Activated T-cell treated with anti-CD3 and anti-CD28 coated beads for 1 hour (primary cell): ENCODE measurements at regions not wholly inside any gene's neighbourhood (a gene's known extent, or its start where the extent isn't known, plus 50 kb on each side); places are given as distances from the start of the nearest gene placed in this dataset.

Experiments used
- DNase-seq: peaks from one replicate; pipeline ENCODE4 v3.0.0-alpha.2; 2020; ENCODE audit warnings: low read depth

GRCh38 chr3:72372161-72372560 is 476.1 kb downstream of the SHQ1 start:
- DNase-seq: no peak

- no peak for DNase-seq
Observed at GRCh38 chr3:72371431-72371830, 476.8 kb downstream of the SHQ1 start.

GRCh38 chr3:72370947-72371346 is 477.3 kb downstream of the SHQ1 start:
- DNase-seq: no peak

- DNase-seq: no peak
Observed at GRCh38 chr3:72369681-72370080, 478.6 kb downstream of the SHQ1 start.

DNA sequence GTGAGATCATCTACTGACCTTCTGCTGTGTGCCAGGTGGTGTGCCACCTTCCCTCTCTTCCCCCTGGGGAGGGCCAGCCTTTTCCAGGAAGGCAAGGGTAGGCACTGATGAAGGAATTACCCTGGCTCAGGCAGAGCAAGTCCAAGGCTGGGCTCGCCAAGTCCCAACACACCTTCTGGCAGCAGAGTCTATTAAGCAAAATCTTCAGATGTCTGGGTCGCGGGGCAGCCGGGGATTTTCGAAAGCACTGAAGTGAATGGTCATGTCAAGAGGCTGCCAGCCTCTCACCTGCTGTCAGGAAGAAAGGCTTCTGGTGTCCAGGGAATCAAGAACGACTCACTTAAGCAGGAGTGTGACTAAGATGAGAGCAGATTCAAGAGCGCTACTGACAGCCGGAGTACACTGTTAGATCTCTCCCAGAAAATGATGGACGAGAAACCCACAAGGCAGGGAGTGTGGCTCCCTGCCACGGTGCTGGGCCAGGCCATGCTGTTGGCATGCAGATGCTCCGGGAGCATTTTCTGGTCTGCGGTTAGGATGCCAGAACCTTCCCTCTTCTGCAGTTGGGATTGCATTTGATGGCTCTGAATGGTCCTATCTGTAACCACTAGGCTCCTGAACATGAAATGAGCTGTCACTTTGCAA is 479.8 kb downstream of the SHQ1 start:
- no peak for DNase-seq

DNA sequence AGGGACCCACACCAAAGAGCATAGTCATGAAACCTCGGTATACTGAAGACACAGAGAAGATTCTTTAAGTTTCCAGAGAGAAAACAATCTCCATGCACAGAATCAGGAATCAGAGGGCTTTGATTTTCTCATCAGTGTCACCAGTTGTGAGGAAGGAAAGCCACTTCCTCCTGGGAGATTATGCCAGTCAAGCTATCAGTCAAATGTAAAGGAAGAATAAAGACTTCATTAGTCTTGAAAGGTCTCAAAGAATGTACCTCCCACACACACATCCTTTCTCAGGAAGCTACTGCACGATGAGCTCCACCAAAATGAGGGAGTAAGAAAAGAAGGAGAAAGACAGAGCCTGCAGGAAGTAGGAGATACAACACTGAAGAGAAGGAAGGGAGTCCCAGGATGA is 486.3 kb downstream of the SHQ1 start:
- DNase-seq: no peak

DNA sequence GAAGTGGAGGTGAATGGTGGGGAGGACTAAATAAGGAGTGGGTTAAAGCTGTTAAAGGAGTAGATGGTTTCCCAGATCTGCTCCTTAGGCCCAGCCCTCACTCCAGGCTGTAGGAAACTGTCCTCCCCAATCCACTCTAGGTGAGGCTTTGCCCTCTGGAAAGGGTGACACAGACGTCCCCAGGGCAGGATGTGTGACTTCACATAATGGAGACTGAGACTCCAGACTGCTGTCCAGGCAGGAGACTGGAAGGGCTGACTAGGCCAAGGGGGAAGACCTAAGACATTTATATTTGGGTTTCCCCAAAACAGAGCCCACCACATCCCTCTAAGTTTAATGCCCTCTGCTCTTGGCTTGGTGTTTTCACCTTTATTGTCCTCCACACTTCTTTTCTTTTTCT is 488.5 kb downstream of the SHQ1 start:
- DNase-seq: no peak

- DNase-seq: no peak
Observed at GRCh38 chr3:72355168-72355567, 493.1 kb downstream of the SHQ1 start.

- DNase-seq: no peak
Observed at GRCh38 chr3:72354486-72354885, 493.8 kb downstream of the SHQ1 start.

DNA sequence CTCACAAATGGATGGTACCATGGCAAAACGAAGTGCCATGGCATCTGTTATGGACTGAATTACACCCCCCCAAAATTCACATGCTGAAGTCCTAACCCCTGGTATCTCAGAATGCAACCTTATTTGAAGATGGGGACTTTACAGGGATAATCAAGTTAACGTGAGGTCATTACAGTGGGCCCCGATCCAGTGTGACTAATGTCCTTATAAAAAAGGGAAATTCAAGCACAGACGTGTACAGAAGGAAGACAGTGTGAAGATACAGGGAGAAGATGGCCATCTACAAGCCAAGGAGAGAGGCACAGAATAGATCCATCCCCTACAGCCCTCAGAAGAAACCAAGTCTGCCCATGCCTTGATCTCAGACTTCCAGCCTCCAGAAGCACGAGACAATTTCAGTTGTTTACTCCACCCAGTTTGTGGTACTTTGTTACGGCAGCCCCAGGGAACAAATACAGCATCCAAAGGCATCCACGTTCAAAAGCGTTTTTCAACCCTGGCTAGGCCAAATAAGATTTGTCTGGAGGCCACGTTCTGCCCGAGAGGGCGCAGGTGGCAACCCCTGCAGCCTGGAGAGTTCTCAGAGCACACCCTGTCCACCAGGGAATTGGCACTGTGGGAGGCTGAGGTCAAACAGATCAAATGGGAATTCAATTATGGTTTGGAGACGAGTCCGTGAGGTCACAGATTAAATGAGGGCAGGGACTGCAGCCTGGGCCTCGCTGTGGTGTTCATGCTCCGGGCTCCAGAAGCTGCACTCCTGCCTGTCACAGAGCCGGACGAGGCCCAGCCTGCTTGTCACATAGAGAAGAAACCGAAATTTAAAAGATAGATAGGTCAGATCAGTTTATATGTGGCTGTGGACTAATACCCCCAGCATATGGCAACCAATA is 494.8 kb downstream of the SHQ1 start:
- no peak for DNase-seq

DNA sequence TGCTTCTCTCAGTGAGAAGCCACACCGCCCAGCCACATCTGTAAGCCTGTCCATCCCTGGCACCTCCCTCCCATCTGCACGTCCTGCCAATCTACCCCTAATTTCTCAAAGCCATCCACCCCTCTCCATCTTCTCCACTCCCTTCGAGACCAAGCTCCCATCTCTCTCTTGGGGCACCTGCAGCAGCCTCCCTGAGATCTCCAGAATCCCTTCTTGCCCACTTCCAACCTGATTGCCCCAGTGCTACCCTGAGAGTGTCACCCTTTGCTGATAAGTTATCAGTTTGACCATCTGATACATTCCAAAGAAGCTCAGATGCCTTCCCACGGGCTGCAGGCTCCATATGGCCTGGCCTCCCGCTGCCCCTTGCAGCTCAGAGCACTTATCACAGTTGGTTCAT is 496.1 kb downstream of the SHQ1 start:
- no peak for DNase-seq

DNA sequence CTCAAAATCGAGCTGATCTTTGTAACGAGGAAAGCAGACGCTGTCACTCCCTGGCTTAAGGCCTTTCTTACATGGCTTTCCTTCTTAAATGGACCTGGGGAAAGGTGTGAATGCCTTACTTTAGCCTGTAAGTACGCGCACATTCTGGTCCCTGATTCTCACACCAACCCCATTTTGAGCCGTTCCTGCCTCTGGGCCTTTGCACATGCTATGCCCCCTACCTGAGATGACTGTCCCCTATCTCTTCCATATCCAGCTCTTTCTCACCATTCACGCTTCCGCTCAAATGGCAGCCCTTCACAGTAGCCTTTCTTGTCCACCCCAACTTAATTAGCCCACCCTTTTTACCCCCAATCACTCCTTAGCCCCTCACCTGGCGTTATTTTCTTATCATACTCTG is 496.7 kb downstream of the SHQ1 start:
- DNase-seq: no peak

- no peak for DNase-seq
Observed at GRCh38 chr3:72350761-72351505, 497.3 kb downstream of the SHQ1 start.

GRCh38 chr3:72348357-72348756 is 499.9 kb downstream of the SHQ1 start:
- DNase-seq: no peak

DNA sequence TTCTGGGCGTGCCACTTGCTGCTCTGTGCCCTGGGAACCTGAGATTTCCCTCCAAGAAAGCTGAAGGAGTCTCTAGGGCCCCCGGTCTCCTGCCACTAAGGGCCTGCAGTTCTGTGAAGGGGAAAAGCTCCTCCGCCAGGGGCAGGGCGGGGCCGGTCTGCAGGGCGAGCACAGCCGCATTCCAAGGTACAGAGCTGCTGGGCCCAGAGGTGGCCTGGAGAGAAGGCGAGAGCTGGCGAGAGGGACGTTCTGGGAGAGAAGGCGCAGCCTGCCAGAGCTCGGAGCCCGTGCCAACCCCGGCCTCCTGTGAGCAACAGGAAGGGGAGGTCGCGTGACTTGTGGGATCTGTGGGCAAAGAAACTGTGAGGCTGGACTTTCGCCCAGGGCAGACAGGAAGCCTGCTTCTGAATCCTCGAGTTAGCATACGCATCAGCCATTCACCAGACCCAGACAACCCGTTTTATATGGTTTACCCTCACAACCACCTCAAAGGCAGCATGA is 500.4 kb downstream of the SHQ1 start:
- DNase-seq: peak; percentile 21

DNA sequence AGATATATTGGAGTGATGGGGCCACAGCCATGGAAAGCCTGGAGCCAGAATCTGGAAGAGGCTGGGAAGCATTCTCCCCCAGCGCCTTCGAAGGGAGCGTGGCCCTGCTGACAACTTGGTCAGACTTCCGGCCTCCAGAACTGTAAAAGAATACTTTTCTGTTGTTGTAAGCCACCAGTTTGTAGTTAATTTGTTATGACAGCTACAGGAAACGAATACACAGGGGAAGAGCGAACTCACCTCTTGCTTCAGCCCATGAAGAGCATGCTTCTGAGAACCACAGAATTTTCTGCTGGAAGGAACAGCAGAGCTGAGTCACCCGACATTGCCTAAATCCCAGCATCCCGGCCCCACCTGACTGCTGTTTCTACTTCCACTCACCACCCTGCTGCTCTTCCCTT is 501.7 kb downstream of the SHQ1 start:
- no peak for DNase-seq

- no peak for DNase-seq
Observed at GRCh38 chr3:72345980-72346379, 502.3 kb downstream of the SHQ1 start.

GRCh38 chr3:72345237-72345878 is 502.9 kb downstream of the SHQ1 start:
- DNase-seq: no peak

- DNase-seq: no peak
Observed at GRCh38 chr3:72344647-72345046, 503.6 kb downstream of the SHQ1 start.

DNA sequence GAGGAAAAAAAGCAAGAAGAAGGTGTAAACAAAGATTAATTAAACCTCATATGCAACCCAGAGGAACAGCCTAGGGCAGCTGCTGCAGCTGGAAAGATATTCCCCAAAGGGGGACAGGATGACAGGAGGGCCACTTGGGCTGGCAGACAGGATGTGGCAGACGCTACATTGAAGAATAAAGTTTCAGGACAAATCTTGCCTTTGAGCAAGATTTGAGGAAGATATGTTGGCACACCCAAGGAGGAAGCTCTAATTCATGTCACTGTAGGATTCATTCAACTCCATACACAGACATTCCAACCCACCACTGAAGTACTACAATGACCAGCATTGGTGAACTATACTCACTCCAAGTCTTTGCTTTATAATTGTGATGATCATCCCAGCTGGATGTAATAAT is 504.0 kb downstream of the SHQ1 start:
- no peak for DNase-seq

DNA sequence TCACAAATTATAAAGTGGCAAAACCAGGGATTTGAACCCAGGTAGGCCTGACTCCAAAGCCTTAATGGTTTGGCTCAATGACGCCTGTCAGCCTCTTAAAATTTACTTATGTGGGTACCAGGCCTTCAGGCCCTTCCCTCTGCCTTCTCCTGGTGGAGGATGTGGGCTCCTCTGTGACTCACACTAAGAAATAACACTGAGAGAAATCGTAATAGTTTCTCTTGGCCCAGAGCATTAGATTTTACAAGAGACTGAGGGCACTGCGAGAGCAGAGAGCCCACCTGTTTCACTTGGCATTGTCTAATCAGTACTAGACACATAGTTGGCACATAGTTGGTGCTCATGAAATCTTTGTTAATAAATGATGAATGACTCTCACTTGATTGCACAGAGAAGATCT is 505.2 kb downstream of the SHQ1 start:
- no peak for DNase-seq

DNA sequence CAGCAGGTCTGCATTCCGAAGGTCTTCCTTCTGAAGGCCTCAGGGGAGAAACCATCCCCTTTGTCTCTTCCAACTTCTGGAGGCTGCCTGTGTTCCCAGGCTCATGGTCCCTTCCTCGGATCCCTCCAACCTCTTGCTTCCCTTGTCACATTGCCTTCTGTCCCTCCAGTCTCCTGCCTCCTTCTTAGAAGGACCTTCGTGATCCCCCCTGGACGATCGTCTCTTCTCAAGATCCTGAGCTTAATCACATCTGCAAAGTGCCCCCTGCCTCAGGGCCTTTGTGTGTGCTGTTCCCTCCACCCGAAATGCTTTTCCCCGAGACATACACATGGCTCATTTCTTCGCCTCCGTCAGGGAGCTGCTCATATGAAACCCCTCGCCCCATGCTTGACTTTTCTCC is 505.8 kb downstream of the SHQ1 start:
- DNase-seq: no peak
